ENCODE measurements at regions not wholly inside any gene's neighbourhood (a gene's known extent, or its start where the extent isn't known, plus 50 kb on each side); places are given as distances from the start of the nearest gene placed in this dataset.

DNA sequence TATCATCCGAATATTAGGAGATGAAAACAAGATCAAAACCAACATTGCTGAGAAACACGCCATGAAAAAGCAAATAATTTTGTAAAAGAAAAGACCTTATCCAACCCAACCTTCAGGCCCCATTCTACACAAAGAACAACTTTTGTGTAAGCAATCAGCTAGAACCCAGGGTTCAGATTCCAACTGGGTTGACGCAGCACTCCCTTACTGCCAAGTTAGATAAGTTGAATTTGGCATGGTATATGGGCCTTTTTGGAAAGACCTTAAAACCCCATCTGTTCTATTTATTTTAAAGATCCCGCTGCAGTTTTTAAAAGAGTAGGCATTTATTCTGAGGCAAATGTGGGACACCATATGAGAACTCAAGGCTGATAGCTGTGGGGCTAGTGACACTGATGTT, 2033.8 kb upstream of the WWC1 start:
- TF ChIP-seq, protein P1, sequence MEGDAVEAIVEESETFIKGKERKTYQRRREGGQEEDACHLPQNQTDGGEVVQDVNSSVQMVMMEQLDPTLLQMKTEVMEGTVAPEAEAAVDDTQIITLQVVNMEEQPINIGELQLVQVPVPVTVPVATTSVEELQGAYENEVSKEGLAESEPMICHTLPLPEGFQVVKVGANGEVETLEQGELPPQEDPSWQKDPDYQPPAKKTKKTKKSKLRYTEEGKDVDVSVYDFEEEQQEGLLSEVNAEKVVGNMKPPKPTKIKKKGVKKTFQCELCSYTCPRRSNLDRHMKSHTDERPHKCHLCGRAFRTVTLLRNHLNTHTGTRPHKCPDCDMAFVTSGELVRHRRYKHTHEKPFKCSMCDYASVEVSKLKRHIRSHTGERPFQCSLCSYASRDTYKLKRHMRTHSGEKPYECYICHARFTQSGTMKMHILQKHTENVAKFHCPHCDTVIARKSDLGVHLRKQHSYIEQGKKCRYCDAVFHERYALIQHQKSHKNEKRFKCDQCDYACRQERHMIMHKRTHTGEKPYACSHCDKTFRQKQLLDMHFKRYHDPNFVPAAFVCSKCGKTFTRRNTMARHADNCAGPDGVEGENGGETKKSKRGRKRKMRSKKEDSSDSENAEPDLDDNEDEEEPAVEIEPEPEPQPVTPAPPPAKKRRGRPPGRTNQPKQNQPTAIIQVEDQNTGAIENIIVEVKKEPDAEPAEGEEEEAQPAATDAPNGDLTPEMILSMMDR (IDR thresholded peaks at IDR 0.05), result no peak
- TF ChIP-seq ZFX (IDR thresholded peaks at IDR 0.05; ENCODE audit: borderline replicate concordance), result no peak
